CD8-positive, alpha-beta memory T cell (primary cell): ENCODE measurements at regions not wholly inside any gene's neighbourhood (a gene's known extent, or its start where the extent isn't known, plus 50 kb on each side); places are given as distances from the start of the nearest gene placed in this dataset.

Experiments used
- CTCF ChIA-PET: fragments of 350-600 bp; sonication (Branson Sonifier 250); formaldehyde crosslinking; loops from one replicate; lab custom pipeline; 2021; ENCODE audit warnings: antibody characterized with exemption; lab: Charles Lee
- POLR2A ChIA-PET: fragments of 350-600 bp; sonication (Branson Sonifier 250); formaldehyde crosslinking; loops from one replicate; lab custom pipeline; 2021; ENCODE audit warnings: antibody characterized with exemption; lab: Charles Lee
- DNase-seq, 5 donors: peaks; one replicate each; pipeline versions ENCODE4 v3.0.0 to v3.0.0-alpha.2; 2020 to 2022; ENCODE audit warnings: mixed read lengths in 1 of 5
- H3K27ac ChIP-seq: one replicate; pipeline ENCODE4 v1.7.0; 2013; ENCODE audit warnings: low read depth, mild to moderate bottlenecking, low read length, moderate library complexity
- H3K27me3 ChIP-seq: 2 replicates; pipeline ENCODE4 v1.7.0; 2013; ENCODE audit warnings: low read length, mild to moderate bottlenecking; ENCODE audit not compliant: insufficient read depth, poor library complexity, severe bottlenecking
- H3K36me3 ChIP-seq: 2 replicates; pipeline ENCODE4 v1.7.0; 2013; ENCODE audit warnings: mild to moderate bottlenecking, low read length, moderate library complexity; ENCODE audit not compliant: insufficient read depth
- H3K4me1 ChIP-seq: 2 replicates; pipeline ENCODE4 v1.7.0; 2013; ENCODE audit warnings: mild to moderate bottlenecking, low read length, moderate library complexity; ENCODE audit not compliant: insufficient read depth
- H3K4me3 ChIP-seq: 2 replicates; pipeline ENCODE4 v1.7.0; 2013; ENCODE audit warnings: mild to moderate bottlenecking, low read length
- H3K9me3 ChIP-seq: 2 replicates; pipeline ENCODE4 v1.7.0; 2013; ENCODE audit warnings: mild to moderate bottlenecking, low read length
- H3K27ac Mint-ChIP-seq, 8 donors: one replicate each; pipeline ENCODE4 v1.8.0; 2020 to 2021; ENCODE audit warnings: mixed read lengths in 8 of 8, mild to moderate bottlenecking in 6 of 8, inconsistent platforms in 3 of 8, moderate library complexity in 3 of 8
- H3K27me3 Mint-ChIP-seq, 2 donors: one replicate each; pipeline ENCODE4 v1.8.0; 2020 to 2021; ENCODE audit warnings: mixed read lengths in 2 of 2, mild to moderate bottlenecking in 1 of 2, moderate library complexity in 1 of 2
- H3K36me3 Mint-ChIP-seq, 3 donors: one replicate each; pipeline ENCODE4 v1.8.0; 2020 to 2021; ENCODE audit warnings: mixed read lengths in 3 of 3, inconsistent platforms in 1 of 3, mild to moderate bottlenecking in 1 of 3
- H3K4me1 Mint-ChIP-seq, 3 donors: one replicate each; pipeline ENCODE4 v1.8.0; 2020 to 2021; ENCODE audit warnings: mixed read lengths in 3 of 3, inconsistent platforms in 1 of 3, mild to moderate bottlenecking in 1 of 3
- H3K4me3 Mint-ChIP-seq, 7 donors: one replicate each; pipeline ENCODE4 v1.8.0; 2020 to 2021; ENCODE audit warnings: mixed read lengths in 7 of 7, mild to moderate bottlenecking in 6 of 7, moderate library complexity in 4 of 7, inconsistent platforms in 2 of 7
- H3K9me3 Mint-ChIP-seq, 5 donors: one replicate each; pipeline ENCODE4 v1.8.0; 2020 to 2022; ENCODE audit warnings: mixed read lengths in 5 of 5, mild to moderate bottlenecking in 3 of 5, moderate library complexity in 2 of 5, inconsistent platforms in 1 of 5

- no peak overlapping the region for H3K4me3 ChIP-seq
- H3K36me3 ChIP-seq, result no peaks in the 10 kb centered on the region
- H3K4me3 Mint-ChIP-seq, result no peak overlapping the region
- H3K27me3 Mint-ChIP-seq, result no peaks in the 10 kb centered on the region
- no peaks in the 10 kb centered on the region for H3K9me3 ChIP-seq
- H3K27ac ChIP-seq, result no peak overlapping the region
- DNase-seq, result no peak
- ChIA-PET POLR2A (interaction anchor here (0.7 kb wide), 1 partner anchor 358 kb away, joined by 4 read pairs; no protein-coding TSS in a partner anchor), CTCF (no interaction called here)
- no peaks in the 10 kb centered on the region for H3K36me3 Mint-ChIP-seq
- no peaks in the 10 kb centered on the region for H3K4me1 ChIP-seq
- H3K27me3 ChIP-seq, result no peaks in the 10 kb centered on the region
- peaks cover 0 to 5% (median 0%) of the 10 kb centered on the region in 5 donors for H3K9me3 Mint-ChIP-seq
- H3K27ac Mint-ChIP-seq, result no peak overlapping the region
- peaks cover 0 to under 1% (median 0%) of the 10 kb centered on the region in 3 donors for H3K4me1 Mint-ChIP-seq
These were observed 123.1 kb upstream of the GJE1 start for GRCh38 chr6:142009647-142010046.

- Histone ChIP-seq H3K9me3 (no peaks in the 10 kb centered on the region), H3K4me1 (no peaks in the 10 kb centered on the region), H3K36me3 (no peaks in the 10 kb centered on the region), H3K4me3 (no peak overlapping the region), H3K27me3 (no peaks in the 10 kb centered on the region), H3K27ac (no peak overlapping the region)
- Mint-ChIP-seq H3K9me3 (peaks cover 0 to 5% (median 0%) of the 10 kb centered on the region in 5 donors), H3K36me3 (no peaks in the 10 kb centered on the region), H3K27me3 (no peaks in the 10 kb centered on the region), H3K27ac (no peak overlapping the region), H3K4me1 (no peaks in the 10 kb centered on the region), H3K4me3 (no peak overlapping the region)
- ChIA-PET CTCF (no interaction called here), POLR2A (no interaction called here)
- DNase-seq, result no peak
These were observed 123.9 kb upstream of the GJE1 start for GRCh38 chr6:142008781-142009180.

- Mint-ChIP-seq H3K27me3 (peaks cover 0 to under 1% of the 10 kb centered on the region in 2 donors), H3K36me3 (no peaks in the 10 kb centered on the region), H3K4me1 (no peaks in the 10 kb centered on the region), H3K4me3 (no peak overlapping the region), H3K9me3 (peaks cover 0 to 5% (median 0%) of the 10 kb centered on the region in 5 donors), H3K27ac (no peak overlapping the region)
- ChIA-PET CTCF (no interaction called here), POLR2A (no interaction called here)
- Histone ChIP-seq H3K9me3 (no peaks in the 10 kb centered on the region), H3K4me3 (no peak overlapping the region), H3K36me3 (no peaks in the 10 kb centered on the region), H3K27ac (no peak overlapping the region), H3K27me3 (no peaks in the 10 kb centered on the region), H3K4me1 (no peaks in the 10 kb centered on the region)
- DNase-seq, result no peak
These were observed 124.5 kb upstream of the GJE1 start for GRCh38 chr6:142008016-142008735.

GRCh38 chr6:142005021-142005420 lies 127.7 kb upstream of the GJE1 start:
- no peak overlapping the region for H3K4me3 Mint-ChIP-seq
- H3K4me1 ChIP-seq, result no peaks in the 10 kb centered on the region
- CTCF ChIA-PET, result no interaction called here

GRCh38 chr6:142002825-142003405 lies 129.8 kb upstream of the GJE1 start:
- Histone ChIP-seq H3K9me3 (no peaks in the 10 kb centered on the region), H3K27ac (no peak overlapping the region), H3K27me3 (no peaks in the 10 kb centered on the region), H3K4me1 (no peaks in the 10 kb centered on the region), H3K4me3 (no peak overlapping the region), H3K36me3 (no peaks in the 10 kb centered on the region)
- no peaks in the 10 kb centered on the region for H3K4me1 Mint-ChIP-seq
- peaks cover 10 to 17% (median 14%) of the 10 kb centered on the region in 5 donors for H3K9me3 Mint-ChIP-seq
- H3K4me3 Mint-ChIP-seq, result no peak overlapping the region
- CTCF ChIA-PET, result no interaction called here
- DNase-seq, result no peak
- no peak overlapping the region for H3K27ac Mint-ChIP-seq
- peaks cover 0 to 16% (median 0%) of the 10 kb centered on the region in 3 donors for H3K36me3 Mint-ChIP-seq
- H3K27me3 Mint-ChIP-seq, result peaks cover 0 to 5% of the 10 kb centered on the region in 2 donors
- POLR2A ChIA-PET, result no interaction called here

More at GRCh38 chr6:142005021-142005420, 127.7 kb upstream of the GJE1 start:
- Mint-ChIP-seq H3K4me1 (no peaks in the 10 kb centered on the region), H3K9me3 (peaks cover 0 to 5% (median 2%) of the 10 kb centered on the region in 5 donors), H3K36me3 (no peaks in the 10 kb centered on the region), H3K27ac (no peak overlapping the region), H3K27me3 (peaks cover 0 to 2% of the 10 kb centered on the region in 2 donors)
- no peak for DNase-seq
- Histone ChIP-seq H3K27me3 (no peaks in the 10 kb centered on the region), H3K4me3 (no peak overlapping the region), H3K27ac (no peak overlapping the region), H3K9me3 (no peaks in the 10 kb centered on the region), H3K36me3 (no peaks in the 10 kb centered on the region)
- POLR2A ChIA-PET, result no interaction called here

GRCh38 chr6:141996823-141997222 lies 135.9 kb upstream of the GJE1 start:
- POLR2A ChIA-PET, result no interaction called here

GRCh38 chr6:141992109-141992508 lies 140.6 kb upstream of the GJE1 start:
- H3K9me3 ChIP-seq, result no peaks in the 10 kb centered on the region
- Mint-ChIP-seq H3K9me3 (peaks cover 13 to 20% (median 15%) of the 10 kb centered on the region in 5 donors), H3K4me3 (no peak overlapping the region), H3K27me3 (peaks cover 3 to 5% of the 10 kb centered on the region in 2 donors), H3K27ac (no peak overlapping the region), H3K36me3 (peaks cover 0 to 6% (median 3%) of the 10 kb centered on the region in 3 donors), H3K4me1 (peaks cover 0 to 7% (median 0%) of the 10 kb centered on the region in 3 donors)
- no peak for DNase-seq
- no peak overlapping the region for H3K4me3 ChIP-seq
- H3K36me3 ChIP-seq, result no peaks in the 10 kb centered on the region
- ChIA-PET POLR2A (no interaction called here), CTCF (interaction anchor here (1.5 kb wide), 1 partner anchor 120 kb away, joined by 3 read pairs; no protein-coding TSS in a partner anchor)
- H3K4me1 ChIP-seq, result no peaks in the 10 kb centered on the region
- no peaks in the 10 kb centered on the region for H3K27me3 ChIP-seq
- H3K27ac ChIP-seq, result no peak overlapping the region

More at GRCh38 chr6:141996823-141997222, 135.9 kb upstream of the GJE1 start:
- Mint-ChIP-seq H3K4me3 (no peak overlapping the region), H3K36me3 (peaks cover 0 to 22% (median 3%) of the 10 kb centered on the region in 3 donors), H3K9me3 (peaks cover 29 to 41% (median 33%) of the 10 kb centered on the region in 5 donors), H3K27ac (no peak overlapping the region), H3K4me1 (no peaks in the 10 kb centered on the region), H3K27me3 (peaks cover 5 to 7% of the 10 kb centered on the region in 2 donors)
- Histone ChIP-seq H3K27me3 (no peaks in the 10 kb centered on the region), H3K27ac (no peak overlapping the region), H3K4me1 (no peaks in the 10 kb centered on the region), H3K9me3 (no peaks in the 10 kb centered on the region), H3K36me3 (no peaks in the 10 kb centered on the region), H3K4me3 (no peak overlapping the region)
- CTCF ChIA-PET, result no interaction called here
- no peak for DNase-seq

GRCh38 chr6:141990840-141991239 lies 141.9 kb upstream of the GJE1 start:
- POLR2A ChIA-PET, result no interaction called here
- DNase-seq, result no peak
- Histone ChIP-seq H3K9me3 (no peaks in the 10 kb centered on the region), H3K4me1 (no peaks in the 10 kb centered on the region), H3K4me3 (no peak overlapping the region), H3K27me3 (no peaks in the 10 kb centered on the region), H3K36me3 (no peaks in the 10 kb centered on the region), H3K27ac (no peak overlapping the region)
- H3K27ac Mint-ChIP-seq, result no peak overlapping the region
- peaks cover 3 to 5% of the 10 kb centered on the region in 2 donors for H3K27me3 Mint-ChIP-seq
- H3K9me3 Mint-ChIP-seq, result peaks cover 5 to 10% (median 7%) of the 10 kb centered on the region in 5 donors
- CTCF ChIA-PET, result interaction anchor here (1.5 kb wide), 1 partner anchor 121 kb away, joined by 3 read pairs; no protein-coding TSS in a partner anchor
- H3K4me3 Mint-ChIP-seq, result no peak overlapping the region
- peaks cover 0 to 3% (median 0%) of the 10 kb centered on the region in 3 donors for H3K36me3 Mint-ChIP-seq
- peaks cover 0 to 7% (median 0%) of the 10 kb centered on the region in 3 donors for H3K4me1 Mint-ChIP-seq
